ENCODE measurements at regions not wholly inside any gene's neighbourhood (a gene's known extent, or its start where the extent isn't known, plus 50 kb on each side); places are given as distances from the start of the nearest gene placed in this dataset.
A peak's percentile ranks its signal among the peaks of the same experiment; 100 is the strongest.
"Not testable (repeated sequence)": the region's sequence is repeated elsewhere in the genome, so short reads cannot be mapped to it uniquely, and the experiment has no call there.

DNA sequence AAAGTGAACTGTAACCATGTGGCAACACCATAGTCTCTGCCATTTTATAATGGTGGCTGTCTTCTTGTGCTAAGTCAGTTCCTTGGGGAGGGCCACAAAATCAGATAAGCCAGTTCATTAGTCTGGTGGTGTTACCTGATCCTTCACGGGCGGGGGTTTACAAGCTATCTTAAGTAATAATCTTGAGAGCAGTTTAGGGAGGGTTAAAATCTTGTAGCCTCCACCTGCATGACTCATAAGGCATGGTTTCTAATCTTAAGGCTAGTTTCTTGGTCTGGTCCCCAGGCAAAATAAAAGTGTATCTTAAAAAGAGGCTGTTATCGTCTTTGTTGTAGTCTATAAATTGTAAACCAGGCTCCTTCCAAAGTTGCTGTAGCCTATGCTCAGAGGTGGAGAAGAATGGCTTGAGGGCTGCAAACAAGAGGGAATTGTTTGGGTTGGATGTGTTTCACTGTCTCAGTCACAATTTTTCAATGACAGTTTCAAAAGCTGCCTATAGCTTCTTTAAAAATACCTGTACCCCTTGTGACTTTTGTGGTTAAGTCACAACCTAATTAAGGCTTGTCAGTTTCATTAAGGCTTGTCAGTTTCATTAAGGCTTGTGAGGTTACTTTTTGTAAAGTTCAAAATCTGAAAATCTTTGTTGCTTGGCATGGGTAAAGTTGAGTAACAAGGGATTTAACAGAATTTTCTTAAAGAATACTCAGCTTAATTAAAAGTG, 135.7 kb downstream of the RPS4Y2 start:
- intact Hi-C loops (cut with DNase I) = no loop called here

DNA sequence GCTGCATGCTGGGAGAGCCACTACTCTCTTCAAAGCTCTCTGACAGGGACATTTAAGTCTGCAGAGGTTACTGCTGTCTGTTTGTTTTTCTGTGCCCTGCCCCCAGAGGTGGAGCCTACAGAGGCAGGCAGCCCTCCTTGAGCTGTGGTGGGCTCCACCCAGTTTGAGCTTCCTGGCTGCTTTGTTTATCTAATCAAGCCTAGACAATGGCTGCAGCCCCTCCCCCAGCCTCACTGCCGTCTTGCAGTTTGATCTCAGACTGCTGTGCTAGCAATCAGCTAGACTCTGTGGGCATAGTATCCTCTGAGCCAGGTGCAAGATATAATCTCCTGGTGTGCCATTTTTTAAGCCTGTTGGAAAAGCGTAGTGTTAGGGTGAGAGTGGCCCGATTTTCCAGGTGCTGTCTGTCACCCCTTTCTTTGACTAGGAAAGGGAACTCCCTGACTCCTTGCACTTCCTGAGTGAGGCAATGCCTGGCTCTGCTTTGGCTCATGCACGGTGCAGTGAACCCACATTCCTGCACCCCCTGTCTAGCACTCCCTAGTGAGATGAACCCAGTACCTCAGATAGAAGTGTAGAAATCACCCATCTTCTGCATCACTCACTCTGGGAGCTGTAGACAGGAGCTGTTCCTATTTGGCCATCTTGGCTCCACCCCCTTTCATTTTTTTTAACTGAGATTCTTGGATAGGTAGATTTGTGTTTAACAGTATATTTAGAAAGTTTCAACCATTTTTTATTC, 169.6 kb downstream of the RPS4Y2 start:
- DNase-seq; intact Hi-C loops (cut with DNase I): not testable (repeated sequence)

More for the DNA sequence above, 135.7 kb downstream of the RPS4Y2 start:
- DNase-seq (no peak), ATAC-seq (ENCODE audit: poor library complexity) (no peak)

DNA sequence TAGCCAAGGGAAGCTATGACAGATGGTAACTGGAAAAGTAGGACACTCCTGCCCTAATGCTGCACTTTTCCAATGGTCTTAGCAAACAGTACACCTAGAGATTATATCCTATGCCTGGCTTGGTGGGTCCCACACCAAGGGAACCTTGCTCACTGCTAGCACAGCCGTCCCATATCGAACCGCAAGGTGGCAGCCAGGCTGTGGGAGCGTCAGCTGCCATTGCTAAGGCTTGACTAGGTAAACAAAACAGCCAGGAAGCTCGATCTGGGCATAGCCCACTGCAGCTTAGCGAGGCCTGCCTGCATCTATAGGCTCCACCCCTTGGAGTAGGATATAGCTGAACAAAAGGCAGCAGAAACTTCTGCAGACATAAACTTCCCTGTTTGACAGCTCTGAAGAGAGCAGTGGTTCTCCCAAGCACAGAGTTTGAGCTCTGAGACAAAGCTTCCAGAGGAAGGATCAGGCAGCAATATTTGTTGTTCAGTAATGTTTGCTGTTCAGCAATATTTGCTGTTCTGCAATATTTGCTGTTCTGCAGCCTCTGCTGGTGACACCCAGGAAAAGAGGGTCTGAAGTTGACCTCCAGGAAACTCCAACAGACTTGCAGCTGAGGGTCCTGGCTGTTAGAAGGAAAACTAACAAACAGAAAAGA, 173.9 kb downstream of the RPS4Y2 start:
- intact Hi-C loops (cut with DNase I) = no loop called here
- DNase-seq (no peak), ATAC-seq (ENCODE audit: poor library complexity) (no peak)

More for the DNA sequence above, 169.6 kb downstream of the RPS4Y2 start:
- not testable (repeated sequence) for ATAC-seq (ENCODE audit: poor library complexity)

DNA sequence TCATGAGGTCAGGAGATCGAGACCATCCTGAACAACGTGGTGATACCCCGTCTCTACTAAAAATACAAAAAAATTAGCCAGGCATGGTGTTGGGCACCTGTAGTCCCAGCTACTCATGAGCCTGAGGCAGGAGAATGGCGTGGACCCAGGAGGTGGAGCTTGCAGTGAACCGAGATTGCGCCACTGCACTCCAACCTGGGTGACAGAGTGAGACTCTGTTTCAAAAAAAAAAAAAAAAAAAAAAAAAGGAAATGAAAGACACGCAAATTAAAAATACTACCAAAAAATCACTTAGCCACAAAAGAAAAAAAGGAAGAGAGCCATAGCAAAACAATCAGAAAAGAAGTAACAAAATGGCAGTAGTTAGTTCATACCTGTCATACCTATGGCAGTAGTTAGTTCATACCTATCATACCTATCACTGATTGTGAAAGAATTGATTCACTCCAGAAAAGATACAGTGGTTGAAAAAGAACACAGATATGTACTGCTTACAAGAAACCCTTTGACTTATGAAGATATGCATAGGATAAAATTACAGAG, 180.9 kb downstream of the RPS4Y2 start:
- ATAC-seq (ENCODE audit: poor library complexity); DNase-seq; intact Hi-C loops (cut with DNase I): not testable (repeated sequence)

DNA sequence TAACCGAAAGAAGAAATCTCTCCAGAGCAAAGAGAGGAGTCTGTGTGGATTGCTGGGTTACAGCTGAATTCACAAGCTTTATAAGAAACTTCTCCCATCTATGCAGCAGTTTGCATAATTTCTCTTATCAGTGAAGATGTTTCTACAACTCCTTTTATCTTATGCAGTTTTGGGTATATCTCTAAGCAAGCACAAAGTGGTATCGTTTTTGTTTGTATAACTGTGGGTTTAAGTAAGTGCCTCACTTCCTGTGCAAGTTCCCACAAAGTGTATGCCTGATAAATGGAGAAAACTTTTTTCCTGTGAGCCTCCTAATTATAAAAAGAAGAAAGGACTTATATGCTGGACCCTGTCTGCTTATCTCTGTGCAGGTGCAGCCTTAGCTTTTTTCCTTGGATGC, 205.6 kb downstream of the RPS4Y2 start:
- DNase-seq (no peak), ATAC-seq (ENCODE audit: poor library complexity) (no peak)
- intact Hi-C loops (cut with DNase I) = no loop called here

DNA sequence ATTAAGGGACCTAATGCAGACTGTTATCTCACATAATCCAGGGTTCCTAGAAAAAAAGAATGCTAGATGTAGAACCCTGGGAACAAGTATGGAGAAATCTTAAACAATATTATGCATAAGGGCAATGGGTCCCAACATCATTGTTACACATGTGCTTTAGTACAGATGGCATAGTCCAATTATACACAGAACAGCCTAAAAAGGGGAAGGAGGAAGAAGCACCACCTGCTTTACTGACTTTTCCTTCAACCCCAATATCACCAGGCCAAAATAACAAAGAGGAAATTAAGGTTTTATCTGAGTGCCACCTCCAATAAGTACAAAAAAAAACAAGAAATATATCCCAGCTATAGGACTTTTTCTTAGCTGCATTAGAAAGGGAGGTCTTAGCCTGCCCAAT, 211.9 kb downstream of the RPS4Y2 start:
- intact Hi-C loops (cut with DNase I) = no loop called here
- ATAC-seq (ENCODE audit: poor library complexity) (no peak), DNase-seq (no peak)

DNA sequence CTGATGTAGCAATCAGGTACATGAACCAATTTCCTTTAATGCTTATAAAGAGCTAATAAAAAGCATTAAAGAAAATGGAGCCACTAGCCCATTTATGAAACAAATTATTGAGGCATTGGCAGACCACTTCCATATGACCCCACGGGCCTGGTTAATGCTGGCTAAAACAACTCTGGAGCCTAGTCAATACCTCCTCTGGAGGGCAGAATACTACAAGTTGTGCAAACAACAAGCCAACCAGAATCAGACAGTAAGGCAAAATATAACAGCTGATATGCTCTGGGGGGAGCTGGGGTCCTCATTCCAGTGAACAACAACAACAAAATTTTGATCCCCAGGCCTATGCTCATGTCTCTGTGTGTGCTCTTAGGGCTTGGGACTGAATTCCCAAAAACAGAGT, 212.3 kb downstream of the RPS4Y2 start:
- ATAC-seq (ENCODE audit: poor library complexity) (no peak), DNase-seq (no peak)
- intact Hi-C loops (cut with DNase I) = no loop called here

DNA sequence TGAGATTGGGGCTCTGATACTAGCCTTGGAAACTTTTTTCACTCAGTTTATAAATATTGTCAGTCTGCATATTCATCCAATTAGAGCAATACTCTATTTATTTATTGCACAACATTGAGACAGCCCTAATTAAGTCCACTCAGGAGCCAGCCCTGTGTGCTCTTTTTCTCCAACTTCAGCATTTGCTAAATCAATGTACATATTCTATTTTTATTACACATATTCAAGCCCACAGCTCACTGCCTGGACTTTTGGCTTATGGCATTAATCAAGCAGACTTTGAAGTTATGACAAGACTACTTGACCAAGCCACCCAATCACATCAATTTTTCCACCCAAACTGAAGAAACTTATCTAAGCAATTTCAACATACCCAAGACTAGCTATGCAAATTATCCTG, 215.5 kb downstream of the RPS4Y2 start:
- intact Hi-C loops (cut with DNase I) = no loop called here
- ATAC-seq (ENCODE audit: poor library complexity) = no peak
- no peak for DNase-seq

DNA sequence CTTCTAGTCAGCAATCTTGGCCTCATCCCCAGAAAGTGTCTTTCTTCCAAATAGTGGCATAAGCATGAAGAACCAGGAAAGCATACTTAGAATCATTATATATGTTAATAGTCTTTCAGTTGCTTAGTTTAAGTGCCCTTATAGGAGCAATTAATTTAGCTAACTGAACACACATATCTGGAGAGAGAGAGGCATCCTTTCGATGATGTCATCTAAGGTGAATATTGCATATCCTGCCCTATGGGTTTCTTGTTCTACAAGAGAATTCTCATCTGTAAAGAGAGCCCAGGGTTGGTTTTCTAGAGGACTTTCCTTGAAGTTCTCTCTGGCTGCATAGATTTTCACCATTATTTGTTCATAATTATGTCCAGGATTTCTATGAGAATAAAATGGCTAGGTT, 230.1 kb downstream of the RPS4Y2 start:
- DNase-seq (no peak), ATAC-seq (ENCODE audit: poor library complexity) (no peak)
- intact Hi-C loops (cut with DNase I) = no loop called here

DNA sequence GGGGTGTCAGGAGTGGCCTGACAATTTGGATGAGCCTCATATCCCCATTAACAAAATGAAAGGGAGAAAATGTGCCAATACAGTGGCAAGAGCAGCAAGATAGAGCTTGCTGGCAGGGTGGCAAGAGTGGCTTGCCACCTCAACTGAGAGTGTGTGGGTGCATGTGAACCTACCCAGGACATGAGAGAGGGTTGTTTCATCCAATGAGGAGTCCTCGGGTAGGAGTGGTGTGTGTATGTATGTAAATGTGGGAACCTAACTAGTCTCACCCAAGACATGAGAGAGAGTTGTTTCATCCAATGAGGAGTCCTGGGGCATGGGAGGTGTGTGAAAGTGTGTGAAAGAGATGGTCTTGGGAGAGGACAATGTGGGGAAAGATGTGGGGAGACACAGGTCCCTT, 234.2 kb downstream of the RPS4Y2 start:
- ATAC-seq (ENCODE audit: poor library complexity) (no peak), DNase-seq (no peak)
- intact Hi-C loops (cut with DNase I) = no loop called here

DNA sequence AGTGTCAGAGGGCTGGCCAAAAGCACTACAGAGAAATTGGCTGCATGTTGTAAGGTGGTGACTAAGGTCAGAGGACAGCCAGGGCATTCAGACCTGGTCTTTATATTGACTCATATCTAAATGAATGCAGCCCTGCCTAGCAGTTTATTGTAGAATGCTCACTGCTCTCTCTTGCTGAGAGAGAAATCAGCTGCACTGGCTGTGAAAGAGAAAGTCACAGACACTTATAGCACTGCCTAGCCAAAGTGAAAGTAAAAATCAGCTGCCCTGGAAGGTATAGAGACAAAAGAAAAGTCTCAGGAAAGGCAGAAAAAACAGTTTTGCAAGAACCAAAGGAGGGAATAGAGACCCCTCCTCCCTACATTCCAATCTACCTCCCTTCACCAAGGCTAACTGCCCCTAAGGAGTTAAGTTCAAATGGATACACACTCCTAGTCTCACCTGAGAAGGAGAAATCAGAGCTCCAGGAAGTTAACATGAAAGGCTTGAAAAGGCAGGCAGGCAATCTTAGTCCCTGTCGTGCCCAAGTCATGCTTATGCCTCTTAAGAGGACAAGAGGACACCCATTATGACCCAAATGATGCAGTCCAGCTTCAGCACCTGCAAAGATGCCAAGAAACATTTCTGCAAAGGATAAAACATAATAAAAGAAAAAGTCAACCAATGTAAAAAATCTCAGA, 235.1 kb downstream of the RPS4Y2 start:
- DNase-seq (no peak), ATAC-seq (ENCODE audit: poor library complexity) (peak; percentile 62)
- intact Hi-C loops (cut with DNase I) = no loop called here

DNA sequence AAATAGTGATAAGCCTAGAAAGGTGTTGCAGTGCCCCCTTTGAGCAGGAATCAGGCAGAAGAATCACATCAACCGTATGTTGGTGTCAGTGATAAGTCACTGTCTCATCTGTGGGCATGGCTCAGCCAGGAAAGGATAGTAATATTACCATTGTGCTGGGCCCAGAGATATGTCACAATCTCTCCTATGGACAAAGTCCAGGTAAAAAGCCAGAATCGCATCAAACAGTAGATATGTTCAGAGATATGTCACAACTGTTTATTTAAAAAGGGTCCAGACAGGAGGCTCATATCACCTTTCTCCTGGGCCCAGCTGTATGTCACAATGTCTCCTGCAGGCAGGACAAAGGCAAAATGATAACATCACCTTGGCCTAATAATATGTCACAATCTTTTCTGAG, 241.4 kb downstream of the RPS4Y2 start:
- ATAC-seq (ENCODE audit: poor library complexity) (no peak), DNase-seq (no peak)
- intact Hi-C loops (cut with DNase I) = no loop called here

DNA sequence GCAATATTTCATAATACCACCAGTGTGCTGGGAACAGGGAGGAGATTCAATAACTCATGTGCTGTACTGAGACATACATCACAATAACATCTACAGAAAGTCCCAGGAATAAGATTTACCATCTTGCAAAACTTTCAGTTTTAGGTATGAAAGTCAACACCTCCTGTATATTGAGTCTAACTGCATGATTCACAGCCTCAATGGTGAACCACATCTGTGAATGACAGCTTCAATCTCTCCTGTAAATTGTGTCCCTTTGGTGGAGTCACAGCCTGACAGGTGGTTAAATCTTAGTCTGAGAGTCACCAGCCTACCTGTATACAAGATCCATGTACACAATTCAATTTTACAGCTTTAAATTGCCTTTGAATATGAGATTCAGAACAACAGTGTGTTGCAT, 242.1 kb downstream of the RPS4Y2 start:
- ATAC-seq (ENCODE audit: poor library complexity) = no peak
- DNase-seq = no peak
- intact Hi-C loops (cut with DNase I) = no loop called here

DNA sequence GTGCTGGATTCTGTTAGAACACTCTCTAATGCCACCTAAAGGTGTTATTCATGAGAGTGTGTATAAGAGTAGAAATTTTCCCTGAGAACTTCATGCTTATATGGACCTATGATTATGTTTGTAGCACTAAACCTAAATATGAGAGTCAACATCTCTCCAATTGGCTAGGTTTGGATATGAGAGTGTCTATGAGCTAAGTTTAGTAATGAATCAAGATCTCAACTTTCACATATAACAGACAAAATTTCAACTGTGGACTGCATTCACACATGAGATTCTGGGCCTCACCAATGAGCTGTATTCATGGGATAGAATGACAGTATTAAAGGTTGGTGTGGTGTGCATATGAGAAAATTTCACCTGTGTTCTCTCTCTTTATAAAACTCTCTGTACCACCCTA, 242.6 kb downstream of the RPS4Y2 start:
- no peak for ATAC-seq (ENCODE audit: poor library complexity)
- no peak for DNase-seq
- intact Hi-C loops (cut with DNase I) = no loop called here

DNA sequence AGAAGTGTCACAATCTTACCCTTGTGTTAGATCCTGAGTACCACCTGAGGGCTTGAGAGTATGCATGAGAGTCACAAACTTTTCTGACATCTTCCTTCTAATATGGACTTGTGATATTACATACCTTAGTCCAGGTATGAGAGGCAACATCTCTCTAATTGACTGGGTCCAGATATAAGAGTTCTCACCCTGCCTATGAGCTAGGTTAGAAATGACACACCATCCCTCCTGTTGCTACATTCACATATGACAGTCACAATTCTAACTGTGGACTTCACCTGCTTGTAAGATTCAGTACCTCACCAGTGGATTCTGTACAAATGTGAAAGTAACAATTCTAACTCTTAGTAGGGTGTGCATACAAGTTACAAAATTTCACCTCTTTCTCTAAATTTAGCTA, 245.2 kb downstream of the RPS4Y2 start:
- intact Hi-C loops (cut with DNase I) = no loop called here
- DNase-seq (no peak), ATAC-seq (ENCODE audit: poor library complexity) (no peak)

DNA sequence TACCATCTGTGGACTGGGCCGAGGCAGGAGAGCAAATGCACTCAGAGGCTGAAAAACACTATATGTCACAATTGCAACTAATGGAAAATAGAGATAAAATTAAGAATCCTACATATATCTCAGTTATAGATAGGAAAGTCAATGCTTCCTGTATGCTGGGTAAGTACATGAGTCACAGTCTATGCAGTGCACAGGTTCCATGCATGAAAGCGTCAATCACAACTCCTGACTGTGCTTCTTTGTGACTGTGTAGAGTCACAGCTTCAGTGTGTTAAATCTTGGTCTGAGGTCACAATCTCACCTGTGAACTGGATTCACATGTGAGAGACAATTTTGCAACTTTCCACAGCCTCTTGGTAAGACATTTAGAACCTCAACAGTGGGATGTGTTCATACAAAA, 247.2 kb downstream of the RPS4Y2 start:
- intact Hi-C loops (cut with DNase I) = no loop called here
- ATAC-seq (ENCODE audit: poor library complexity) (no peak), DNase-seq (no peak)

DNA sequence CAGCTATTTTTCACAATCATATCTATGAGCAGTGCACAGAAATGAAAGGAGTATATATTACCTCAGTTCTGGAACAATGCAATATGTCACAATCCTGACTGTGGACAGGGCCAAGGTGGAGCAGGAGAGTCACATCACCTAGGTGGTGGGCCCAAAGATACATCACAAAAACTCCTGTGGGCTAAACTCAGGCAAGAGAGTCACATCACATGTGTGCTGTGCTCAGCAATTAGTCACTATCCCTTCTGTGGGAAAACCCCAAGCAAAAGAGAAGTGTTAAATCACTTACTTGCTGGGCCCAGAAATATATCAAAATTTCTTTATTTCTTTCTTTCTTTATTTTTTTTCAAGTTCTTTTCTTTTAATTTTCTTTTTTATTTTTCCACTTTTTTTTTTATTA, 249.6 kb downstream of the RPS4Y2 start:
- no peak for DNase-seq
- intact Hi-C loops (cut with DNase I) = no loop called here
- no peak for ATAC-seq (ENCODE audit: poor library complexity)

DNA sequence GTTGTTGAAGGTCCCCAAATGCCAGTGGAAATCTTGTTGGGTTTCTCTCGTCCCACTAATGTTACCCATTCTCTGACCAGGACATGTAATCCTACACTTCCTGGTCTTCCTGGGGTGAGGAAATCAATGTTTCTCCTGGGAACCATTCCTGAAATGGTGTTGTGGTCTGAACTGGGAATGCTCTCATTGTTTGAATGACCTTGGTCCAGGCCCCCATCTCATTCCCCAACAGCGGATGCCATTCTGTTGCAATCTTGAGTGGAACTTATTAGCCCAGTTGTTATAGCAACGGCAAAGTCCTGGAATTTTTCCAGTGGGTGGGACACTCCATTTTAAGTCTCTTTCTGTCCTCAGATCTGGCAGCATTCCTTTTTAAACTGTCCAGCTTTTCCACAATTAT, 265.9 kb downstream of the RPS4Y2 start:
- DNase-seq (no peak), ATAC-seq (ENCODE audit: poor library complexity) (no peak)
- intact Hi-C loops (cut with DNase I) = no loop called here

DNA sequence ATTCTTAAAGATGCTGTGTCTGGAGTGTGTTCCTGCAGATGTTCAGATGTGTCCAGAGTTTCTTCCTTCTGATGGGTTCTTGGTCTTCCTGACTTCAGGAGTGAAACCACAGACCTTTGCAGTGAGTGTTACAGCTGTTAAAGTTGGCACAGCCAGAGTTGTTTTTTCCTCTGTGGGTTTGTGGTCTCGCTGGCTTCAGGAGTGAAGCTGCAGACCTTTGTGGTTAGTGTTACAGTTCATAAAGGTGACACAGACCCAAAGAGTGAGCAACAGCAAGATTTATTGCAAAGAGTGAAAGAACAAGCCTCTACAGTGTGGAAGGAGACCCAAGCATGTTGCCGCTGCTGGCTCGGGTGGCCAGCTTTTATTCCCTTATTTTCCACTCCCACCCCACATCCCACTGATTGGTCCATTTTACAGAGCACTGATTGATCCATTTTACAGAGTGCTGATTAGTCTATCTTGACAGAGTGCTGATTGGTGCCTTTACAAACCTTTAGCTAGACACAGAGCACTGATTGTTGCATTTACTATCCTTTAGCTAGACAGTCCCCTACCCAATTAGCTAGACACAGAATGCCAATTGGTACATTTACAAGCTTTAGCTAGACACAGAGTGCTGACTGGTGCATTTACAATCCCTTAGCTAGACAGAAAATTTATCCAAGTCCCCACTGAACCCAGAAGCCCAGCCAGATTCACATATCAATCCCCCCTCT, 266.6 kb downstream of the RPS4Y2 start:
- ATAC-seq (ENCODE audit: poor library complexity) (no peak), DNase-seq (no peak)
- intact Hi-C loops (cut with DNase I) = no loop called here

Measured in Right ventricle myocardium superior (tissue), 1 donor.